ENCODE measurements at regions not wholly inside any gene's neighbourhood (a gene's known extent, or its start where the extent isn't known, plus 50 kb on each side); places are given as distances from the start of the nearest gene placed in this dataset.

- H3K4me2 ChIP-seq (ENCODE audit: low read length) = peak overlapping the region; percentile 80
- POLR2A ChIA-PET = interaction anchor here (1.2 to 4.3 kb wide), 7 partner anchors 11 to 124 kb away, joined by 3 to 69 read pairs (median 7); no protein-coding TSS in a partner anchor
- H3K4me1 ChIP-seq (ENCODE audit: insufficient read depth, low read length, poor library complexity, severe bottlenecking) = peaks cover 88% of the 10 kb centered on the region
- peak; percentile 38 for DNase-seq (ENCODE audit: low spot score)
- H3K4me3 ChIP-seq (ENCODE audit: low read depth, low read length, poor library complexity, severe bottlenecking) = peak overlapping the region; percentile 62
- peaks cover 6% of the 10 kb centered on the region; the same call in 1 of the 2 replicates for H3K9me3 ChIP-seq (ENCODE audit: low read length)
- intact Hi-C loops (cut with micrococcal nuclease; ENCODE audit: unreplicated experiment) = loop anchor here (2.0 kb wide), 2 partner anchors 17 to 121 kb away; no protein-coding TSS in a partner anchor
- no peak overlapping the region; the same call in 1 of the 2 replicates for H2AFZ ChIP-seq (ENCODE audit: low read length)
- peak overlapping the region; percentile 78 for H3K27ac ChIP-seq (ENCODE audit: low read depth, low read length, poor library complexity, severe bottlenecking)
- H3K36me3 ChIP-seq (ENCODE audit: insufficient read depth, low read length) = peaks cover 25% of the 10 kb centered on the region
- TF ChIP-seq EZH2phosphoT487 (IDR thresholded peaks at IDR 0.05; ENCODE audit: borderline replicate concordance, low read depth, low read length) (no peak), CTCF (conservative IDR thresholded peaks at IDR 0.05; ENCODE audit: low read length) (no peak)
- CTCF ChIA-PET (ENCODE audit: unreplicated experiment) = no interaction called here
- BruUV-seq (replicated peaks) = no TSS peak
- H4K20me1 ChIP-seq (ENCODE audit: insufficient read depth, low read length) = no peaks in the 10 kb centered on the region
- peaks cover 100% of the 10 kb centered on the region for H3K79me2 ChIP-seq (ENCODE audit: insufficient read depth, low read depth, low read length)
- H3K9me2 ChIP-seq (ENCODE audit: insufficient read depth, low read length) = no peaks in the 10 kb centered on the region
Observed at GRCh38 chr3:153746211-153746610, 375.0 kb upstream of the ARHGEF26 start.

- Histone ChIP-seq H3K4me3 (ENCODE audit: low read depth, low read length, poor library complexity, severe bottlenecking) (peak overlapping the region; percentile 62), H3K4me1 (ENCODE audit: insufficient read depth, low read length, poor library complexity, severe bottlenecking) (peaks cover 82% of the 10 kb centered on the region), H3K36me3 (ENCODE audit: insufficient read depth, low read length) (peaks cover 10% of the 10 kb centered on the region), H3K4me2 (ENCODE audit: low read length) (peak overlapping the region; percentile 80), H3K27ac (ENCODE audit: low read depth, low read length, poor library complexity, severe bottlenecking) (peak overlapping the region; percentile 78), H4K20me1 (ENCODE audit: insufficient read depth, low read length) (no peaks in the 10 kb centered on the region), H3K79me2 (ENCODE audit: insufficient read depth, low read depth, low read length) (peaks cover 100% of the 10 kb centered on the region), H2AFZ (ENCODE audit: low read length) (peak overlapping the region; percentile 1; the same call in 1 of the 2 replicates), H3K9me2 (ENCODE audit: insufficient read depth, low read length) (no peaks in the 10 kb centered on the region), H3K9me3 (ENCODE audit: low read length) (peaks cover 2% of the 10 kb centered on the region; the same call in 1 of the 2 replicates)
- DNase-seq (ENCODE audit: low spot score) = no peak
- ChIA-PET POLR2A (interaction anchor here (0.5 to 4.3 kb wide), 20 partner anchors 8 to 1461 kb away, joined by 3 to 69 read pairs (median 4); partner anchors contain the start of gene RAP2B), CTCF (ENCODE audit: unreplicated experiment) (interaction anchor here (1.0 kb wide), 1 partner anchor 14 kb away, joined by 3 read pairs; no protein-coding TSS in a partner anchor)
- no TSS peak for BruUV-seq (replicated peaks)
- no peak for TF ChIP-seq EZH2phosphoT487 (IDR thresholded peaks at IDR 0.05; ENCODE audit: borderline replicate concordance, low read depth, low read length)
- TF ChIP-seq CTCF (conservative IDR thresholded peaks at IDR 0.05; ENCODE audit: low read length) = no peak
- intact Hi-C loops (cut with micrococcal nuclease; ENCODE audit: unreplicated experiment) = no loop called here
Observed at GRCh38 chr3:153749070-153749610, 372.1 kb upstream of the ARHGEF26 start.
